ENCODE measurements at regions not wholly inside any gene's neighbourhood (a gene's known extent, or its start where the extent isn't known, plus 50 kb on each side); places are given as distances from the start of the nearest gene placed in this dataset.

- TF ChIP-seq DPF2 (CRISPR knock-in tag; IDR thresholded peaks at IDR 0.05; ENCODE audit: borderline replicate concordance, low read depth) (no peak), ZNF781 (CRISPR knock-in tag; IDR thresholded peaks at IDR 0.05; ENCODE audit: borderline replicate concordance, not compliant biosample characterization) (no peak)
Observed at GRCh38 chr14:44099743-44100488, 407.2 kb downstream of the FSCB start.
